GM12891 (cell line): ENCODE measurements at regions not wholly inside any gene's neighbourhood (a gene's known extent, or its start where the extent isn't known, plus 50 kb on each side); places are given as distances from the start of the nearest gene placed in this dataset.
A peak's percentile ranks its signal among the peaks of the same experiment; 100 is the strongest.

Experiments used
- DNase-seq: peaks from one replicate; pipeline ENCODE4 v3.0.0; 2011; ENCODE audit warnings: low spot score; ENCODE audit not compliant: insufficient read length
- FAIRE-seq: peaks from 2 replicates; lab custom pipeline; 2011; peaks lifted over from hg19 to GRCh38; lab: Jason Lieb, UNC
- PAX5 ChIP-seq: IDR thresholded peaks from 2 replicates; pipeline ENCODE4 v1.6.1; 2011; ENCODE audit warnings: low read length, moderate library complexity, mild to moderate bottlenecking; ENCODE audit not compliant: insufficient read depth, severe bottlenecking
- POLR2A ChIP-seq: IDR thresholded peaks from 2 replicates; pipeline ENCODE4 v1.6.1; 2011; ENCODE audit warnings: low read depth, low read length, control low read depth
- POLR2AphosphoS5 ChIP-seq: IDR thresholded peaks from 2 replicates; pipeline ENCODE4 v1.6.1; 2011; ENCODE audit warnings: low read depth, low read length, control low read depth
- POU2F2 ChIP-seq: IDR thresholded peaks from 2 replicates; pipeline ENCODE4 v1.6.1; 2011; ENCODE audit warnings: low read depth, mild to moderate bottlenecking, control low read depth, low read length, moderate library complexity
- SPI1 ChIP-seq: IDR thresholded peaks from 2 replicates; pipeline ENCODE4 v1.6.1; 2011; ENCODE audit warnings: low read depth, low read length, control low read depth
- TAF1 ChIP-seq: IDR thresholded peaks from 2 replicates; pipeline ENCODE4 v1.6.1; 2011; ENCODE audit warnings: low read depth, low read length, control low read depth

- FAIRE-seq = no peak
- DNase-seq = no peak
- TF ChIP-seq PAX5 (no peak), POLR2A (no peak), SPI1 (no peak), TAF1 (no peak), POLR2AphosphoS5 (no peak), POU2F2 (no peak)
These were observed 234.1 kb downstream of the INSIG2 start for GRCh38 chr2:118322406-118322805.

- no peak for TF ChIP-seq PAX5
- no peak for TF ChIP-seq TAF1
- no peak for TF ChIP-seq POLR2A
- no peak for TF ChIP-seq POU2F2
- TF ChIP-seq SPI1 = no peak
- no peak for TF ChIP-seq POLR2AphosphoS5
- DNase-seq (no peak), FAIRE-seq (no peak)
These were observed 233.3 kb downstream of the INSIG2 start for GRCh38 chr2:118321432-118322105.

GRCh38 chr2:118320658-118321057, 232.4 kb downstream of the INSIG2 start:
- DNase-seq (no peak), FAIRE-seq (no peak)
- TF ChIP-seq SPI1 = no peak
- TF ChIP-seq POLR2A = no peak
- TF ChIP-seq POU2F2 = no peak
- TF ChIP-seq PAX5 = no peak
- no peak for TF ChIP-seq TAF1
- no peak for TF ChIP-seq POLR2AphosphoS5

- FAIRE-seq = no peak
- no peak for DNase-seq
- TF ChIP-seq SPI1 = no peak
These were observed 231.9 kb downstream of the INSIG2 start for GRCh38 chr2:118320196-118320595.

- no peak for TF ChIP-seq TAF1
- no peak for TF ChIP-seq POLR2AphosphoS5
- TF ChIP-seq POU2F2 = no peak
- no peak for TF ChIP-seq PAX5
- TF ChIP-seq POLR2A = no peak
- TF ChIP-seq SPI1 = no peak
- DNase-seq = no peak
- no peak for FAIRE-seq
These were observed 231.0 kb downstream of the INSIG2 start for GRCh38 chr2:118319271-118319684.

GRCh38 chr2:118315606-118316005, 227.3 kb downstream of the INSIG2 start:
- FAIRE-seq = no peak
- TF ChIP-seq PAX5 (no peak), POU2F2 (no peak)
- DNase-seq = no peak

- no peak for DNase-seq
- no peak for FAIRE-seq
- TF ChIP-seq TAF1 (no peak), POLR2A (no peak), SPI1 (no peak), PAX5 (no peak), POLR2AphosphoS5 (no peak), POU2F2 (no peak)
These were observed 224.9 kb downstream of the INSIG2 start for GRCh38 chr2:118312969-118313756.

- TF ChIP-seq POLR2AphosphoS5 = no peak
- no peak for TF ChIP-seq PAX5
- no peak for TF ChIP-seq TAF1
- TF ChIP-seq POU2F2 = no peak
- TF ChIP-seq POLR2A = no peak
- no peak for TF ChIP-seq SPI1
- DNase-seq = no peak
- FAIRE-seq = no peak
These were observed 222.6 kb downstream of the INSIG2 start for GRCh38 chr2:118310681-118311429.

- TF ChIP-seq POLR2AphosphoS5 = no peak
- no peak for TF ChIP-seq PAX5
- TF ChIP-seq SPI1 = no peak
- peak; percentile 62; the same call in 1 of the 2 replicates for TF ChIP-seq POU2F2
- TF ChIP-seq TAF1 = 0 out of 2 replicates have a peak, but pooled peaks have one; percentile 50
- TF ChIP-seq POLR2A = no peak
- DNase-seq (peak; percentile 40), FAIRE-seq (peak; percentile 75)
These were observed 221.8 kb downstream of the INSIG2 start for GRCh38 chr2:118309946-118310680.
